NOMO-1 treated with DMSO at 0.1 percent for 48 hours (cell line): ENCODE measurements at regions not wholly inside any gene's neighbourhood (a gene's known extent, or its start where the extent isn't known, plus 50 kb on each side); places are given as distances from the start of the nearest gene placed in this dataset.

Experiments used
- DNase-seq: peaks from one replicate; lab custom pipeline; 2025; ENCODE audit not compliant: unreplicated experiment; lab: John Stamatoyannopoulos, UW

DNA sequence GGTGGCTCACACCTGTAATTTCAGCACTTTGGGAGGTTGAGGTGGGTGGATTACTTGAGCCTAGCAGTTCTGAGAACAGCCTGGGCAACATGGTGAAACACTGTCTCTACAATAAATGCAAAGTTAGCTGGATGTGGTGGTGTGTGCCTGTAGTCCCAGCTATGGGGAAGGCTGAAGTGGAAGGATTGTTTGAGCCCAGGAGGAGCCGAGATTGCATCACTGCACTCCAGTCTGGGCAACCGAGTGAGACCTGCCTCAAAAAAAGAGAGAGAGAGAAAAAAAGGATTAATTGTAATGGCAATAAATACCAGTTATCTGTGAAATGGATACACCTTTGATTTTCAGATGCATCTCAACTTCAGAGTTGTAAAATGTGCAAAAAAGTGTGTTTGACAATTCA is 58.8 kb downstream of the SPRY1 start:
- no peak for DNase-seq

DNA sequence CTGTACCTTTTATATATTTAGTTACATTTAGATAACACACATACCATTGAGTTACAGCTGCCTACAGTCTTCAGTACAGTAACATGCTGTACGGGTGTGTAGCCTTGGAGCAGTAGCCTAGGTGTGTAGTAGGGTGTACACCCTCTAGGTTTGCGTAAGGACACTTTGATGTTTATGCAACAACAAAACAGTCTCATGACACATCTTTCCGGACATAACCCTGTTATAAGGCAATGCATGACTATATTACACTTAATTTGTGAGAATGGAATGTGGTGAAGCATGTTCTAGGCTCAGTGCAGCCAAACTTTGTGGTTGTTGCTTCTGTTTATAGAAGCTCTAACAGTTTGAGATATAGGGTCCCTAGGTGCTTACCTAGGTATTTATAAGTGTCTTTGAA is 65.4 kb downstream of the SPRY1 start:
- DNase-seq = no peak

DNA sequence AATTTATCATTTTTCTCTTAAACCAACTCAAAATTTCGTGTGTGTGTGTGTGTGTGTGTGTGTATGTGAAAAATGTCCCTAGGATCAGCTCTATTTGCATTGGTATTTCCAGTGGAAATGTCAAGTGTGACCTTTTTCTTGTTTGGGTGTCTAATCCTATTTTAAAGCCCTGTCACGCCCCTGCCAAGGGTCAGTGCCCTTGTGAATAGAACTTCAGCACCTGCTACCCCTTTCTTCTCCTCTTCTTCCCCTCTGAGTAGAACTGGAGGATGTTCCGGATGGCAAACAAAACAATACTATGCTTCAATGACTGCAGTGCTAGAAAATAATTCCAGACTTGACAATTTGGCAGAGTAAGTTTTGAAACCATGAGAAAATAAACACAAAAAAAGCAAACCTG is 67.3 kb downstream of the SPRY1 start:
- DNase-seq = no peak

DNA sequence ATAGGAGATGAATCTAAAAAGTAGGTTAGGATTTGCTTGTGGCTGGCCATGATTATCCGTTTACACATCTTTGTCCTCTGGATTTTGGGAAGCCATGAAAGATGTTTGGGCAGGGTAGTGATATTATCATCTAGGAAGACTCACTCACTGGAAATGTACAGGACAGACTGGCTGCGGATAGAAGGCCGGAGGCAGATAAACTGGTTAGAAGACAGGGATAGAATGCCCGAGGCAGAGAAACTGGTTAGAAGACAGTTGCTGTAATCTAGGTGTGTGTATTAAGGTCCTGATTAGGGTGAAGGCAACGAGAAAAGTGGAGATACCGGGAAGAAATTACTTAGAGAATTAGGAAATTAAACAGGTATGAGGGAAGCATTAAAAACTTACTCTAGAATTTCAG is 68.8 kb downstream of the SPRY1 start:
- no peak for DNase-seq

DNA sequence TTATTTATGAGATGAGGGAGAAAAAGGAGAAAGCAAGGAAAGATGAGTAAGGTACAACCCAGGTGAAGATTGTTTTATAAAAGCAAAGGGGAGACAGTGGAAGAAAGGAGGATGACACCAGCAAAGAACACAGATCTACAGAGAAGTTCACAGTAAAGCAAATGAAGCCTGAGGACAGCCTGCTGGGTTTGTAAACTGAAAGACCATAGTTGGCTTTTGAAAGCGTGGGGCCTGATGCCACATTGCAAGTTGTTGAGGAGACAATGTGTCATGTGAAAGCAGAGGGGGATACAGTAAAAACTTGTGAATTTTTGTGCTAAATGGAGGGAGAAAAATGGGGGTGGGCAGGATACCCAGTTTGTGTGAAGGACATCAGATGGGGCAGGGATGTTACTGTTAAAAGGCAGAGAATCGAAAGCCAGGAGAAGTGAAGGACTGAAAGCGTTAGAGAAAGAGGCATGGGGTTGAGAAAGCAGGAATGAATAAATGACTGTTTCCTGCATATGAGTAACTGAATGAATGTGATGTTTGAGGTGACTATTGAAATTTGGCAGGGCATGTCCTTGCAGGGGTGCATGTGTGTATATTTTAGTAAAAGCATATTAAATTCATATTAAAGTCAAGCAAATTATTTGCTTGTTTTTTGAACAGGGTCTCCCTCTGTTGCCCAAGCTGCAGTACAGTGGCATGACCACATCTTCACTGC is 69.6 kb downstream of the SPRY1 start:
- no peak for DNase-seq

DNA sequence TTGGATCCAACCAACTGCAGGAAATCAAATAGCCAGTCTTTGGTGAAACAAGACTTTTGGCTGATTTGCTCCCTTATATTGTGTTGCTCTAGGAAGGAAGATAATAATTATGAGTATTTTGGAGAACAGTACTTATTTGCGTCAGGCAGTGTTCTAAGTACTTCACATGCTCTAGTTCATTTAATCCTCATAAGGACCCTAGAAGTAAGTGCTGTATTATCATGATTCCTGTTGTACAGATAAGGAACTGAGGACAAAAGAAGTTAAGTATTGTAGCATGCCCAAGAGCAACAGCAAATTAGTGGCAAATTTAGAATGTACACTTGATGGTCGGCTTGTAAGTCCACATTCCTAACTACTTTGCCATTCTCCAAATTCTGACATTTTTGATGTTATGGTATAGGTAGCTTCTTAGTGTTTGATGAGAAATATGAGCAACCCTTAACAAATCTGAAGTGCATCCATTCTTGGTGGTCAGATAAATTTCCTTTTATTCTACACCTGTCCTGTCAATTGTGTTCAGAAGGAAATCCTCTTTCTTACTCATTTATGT is 72.0 kb downstream of the SPRY1 start:
- no peak for DNase-seq

DNA sequence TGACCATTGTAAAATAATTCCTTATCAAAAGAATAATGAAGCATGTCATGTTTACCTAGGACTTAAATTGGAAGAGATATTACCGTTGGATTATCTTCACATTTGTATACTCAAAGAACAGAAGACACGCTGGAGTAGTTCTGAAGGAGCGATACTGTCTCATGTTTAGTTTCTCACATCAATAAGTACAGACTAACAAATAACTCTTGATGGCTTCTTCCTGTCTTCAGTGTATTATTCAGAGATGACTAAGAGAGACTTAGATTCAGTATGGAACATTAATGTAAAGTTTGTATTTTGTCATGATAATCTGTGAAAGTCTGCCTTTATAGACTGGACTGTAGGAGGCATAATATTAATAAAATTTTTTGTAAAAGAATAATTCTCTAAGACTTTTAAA is 72.7 kb downstream of the SPRY1 start:
- no peak for DNase-seq

DNA sequence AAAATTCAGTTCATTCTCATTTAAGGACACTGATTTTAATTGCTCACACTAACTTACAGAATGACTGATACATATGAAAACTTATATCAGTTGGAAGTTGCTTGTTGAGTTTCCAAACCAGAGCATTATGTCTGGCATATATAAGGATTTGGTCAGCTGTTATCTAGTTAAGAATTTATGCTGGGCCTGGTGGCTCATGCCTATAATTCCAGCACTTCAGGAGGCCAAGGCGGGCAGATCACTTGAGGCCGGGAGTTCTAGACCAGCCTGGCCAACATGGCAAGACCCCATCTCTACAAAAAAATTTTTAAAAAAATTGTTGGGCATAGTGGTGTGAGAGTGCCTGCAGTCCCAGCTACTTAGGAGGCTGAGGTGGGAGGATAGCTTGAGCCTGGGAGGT is 73.1 kb downstream of the SPRY1 start:
- DNase-seq = no peak

DNA sequence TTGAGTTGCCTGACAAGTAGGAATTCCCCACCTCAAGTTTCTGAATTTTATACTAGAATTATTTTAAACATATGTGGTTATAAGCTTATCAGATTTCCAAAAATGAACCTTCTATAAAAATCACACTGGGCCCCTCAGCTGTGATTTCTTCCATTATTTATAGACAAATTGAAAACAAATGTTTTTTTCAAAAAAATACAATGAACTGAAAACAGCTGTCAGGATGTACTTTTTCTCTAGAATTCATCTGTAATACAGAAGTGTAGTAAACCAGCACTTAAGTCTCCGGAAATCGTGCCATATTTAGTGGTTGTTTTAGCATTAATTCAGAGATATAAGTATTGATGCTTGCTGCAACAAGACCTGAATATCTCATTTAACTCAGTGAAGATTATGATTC is 74.0 kb downstream of the SPRY1 start:
- DNase-seq = no peak

DNA sequence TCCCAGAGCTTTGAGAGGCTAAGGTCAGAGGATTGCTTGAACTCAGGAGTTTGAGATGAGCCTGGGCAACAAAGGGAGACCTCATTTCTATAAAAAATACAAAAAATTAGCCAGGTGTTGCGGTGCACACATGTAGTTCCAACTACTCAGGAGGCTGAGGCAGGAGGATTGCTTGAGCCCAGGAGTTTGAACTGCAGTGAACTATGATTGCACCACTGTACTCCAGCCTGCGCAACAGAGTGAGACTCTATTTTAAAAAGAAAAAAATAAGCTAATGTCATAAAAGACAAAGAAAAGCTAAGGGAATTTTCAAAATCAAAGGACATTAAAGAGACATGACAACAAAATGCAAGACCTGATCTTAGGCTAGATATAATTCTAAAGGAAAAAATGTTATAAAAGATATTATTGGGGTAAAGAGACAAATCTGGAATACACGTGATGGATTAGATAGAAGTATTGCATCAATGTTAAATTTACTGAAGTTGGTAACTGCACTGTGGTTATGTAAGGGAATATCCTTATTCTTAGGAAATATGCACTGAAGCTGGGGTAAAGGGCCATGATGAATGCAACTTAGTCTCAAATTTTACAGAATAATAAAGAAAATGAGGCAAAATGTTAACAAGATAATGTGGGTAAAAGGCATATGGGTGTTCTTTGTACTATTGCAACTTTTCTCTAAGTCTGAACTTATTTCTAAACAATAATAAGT is 75.2 kb downstream of the SPRY1 start:
- DNase-seq = no peak

DNA sequence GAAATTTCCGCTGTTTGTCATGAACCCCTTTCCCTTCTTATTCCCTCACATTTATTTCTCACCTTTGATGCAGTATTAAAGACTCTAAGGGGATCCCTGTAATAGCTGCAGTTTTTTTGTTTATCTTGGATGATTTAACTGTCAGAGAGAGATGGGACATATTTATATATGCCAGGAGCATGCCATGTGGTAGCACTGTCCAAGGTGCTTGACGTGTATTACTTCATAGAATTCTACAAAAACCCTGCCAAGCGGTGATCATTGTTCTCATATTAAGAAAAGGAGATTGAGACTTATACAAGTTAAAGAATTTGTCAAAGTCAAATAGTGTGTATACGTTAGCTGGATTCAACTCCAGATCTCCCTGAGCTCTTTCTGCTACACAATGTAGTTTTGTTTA is 78.2 kb downstream of the SPRY1 start:
- DNase-seq = no peak

DNA sequence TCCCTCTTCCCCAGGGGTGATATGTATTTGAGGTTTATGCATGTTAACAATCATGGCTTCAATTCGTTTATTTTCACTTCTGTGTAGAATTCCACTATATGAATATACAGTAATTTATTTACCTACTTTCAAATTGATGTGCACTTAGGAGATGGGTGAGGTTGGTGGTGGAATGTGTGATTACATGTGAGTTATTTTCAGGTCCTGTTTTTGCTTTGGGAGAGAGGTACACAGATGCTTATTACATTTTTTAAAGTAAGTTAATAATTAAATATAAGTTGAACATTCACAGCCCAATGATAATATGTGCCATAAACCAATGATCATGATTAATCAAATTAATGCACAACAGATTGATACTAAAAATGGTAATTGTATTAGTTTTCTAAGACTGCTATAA is 79.5 kb downstream of the SPRY1 start:
- DNase-seq = no peak

DNA sequence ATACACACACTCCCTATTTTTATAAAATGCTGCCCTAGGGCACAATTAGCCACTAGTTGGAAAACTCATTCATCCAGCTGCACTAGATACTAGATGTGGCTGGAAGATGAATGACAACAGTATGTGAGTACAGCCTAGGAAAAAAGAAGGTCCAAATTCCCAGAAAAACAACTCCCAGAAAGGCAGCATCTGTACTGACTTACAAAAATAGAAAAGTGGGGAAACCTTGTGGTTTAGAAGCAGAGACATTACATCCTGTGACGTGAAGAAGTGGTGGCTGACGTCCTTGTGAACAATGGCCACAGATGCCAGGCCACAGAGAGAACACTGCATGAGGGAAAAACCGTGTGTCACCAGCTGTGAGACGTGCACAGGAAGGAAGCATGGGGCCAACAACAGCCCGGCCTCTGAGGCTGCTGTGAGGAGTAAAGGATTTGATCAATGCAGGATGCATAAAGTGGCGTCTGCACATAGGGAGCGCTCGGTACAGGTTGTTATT is 81.2 kb downstream of the SPRY1 start:
- peak; percentile 10 for DNase-seq

DNA sequence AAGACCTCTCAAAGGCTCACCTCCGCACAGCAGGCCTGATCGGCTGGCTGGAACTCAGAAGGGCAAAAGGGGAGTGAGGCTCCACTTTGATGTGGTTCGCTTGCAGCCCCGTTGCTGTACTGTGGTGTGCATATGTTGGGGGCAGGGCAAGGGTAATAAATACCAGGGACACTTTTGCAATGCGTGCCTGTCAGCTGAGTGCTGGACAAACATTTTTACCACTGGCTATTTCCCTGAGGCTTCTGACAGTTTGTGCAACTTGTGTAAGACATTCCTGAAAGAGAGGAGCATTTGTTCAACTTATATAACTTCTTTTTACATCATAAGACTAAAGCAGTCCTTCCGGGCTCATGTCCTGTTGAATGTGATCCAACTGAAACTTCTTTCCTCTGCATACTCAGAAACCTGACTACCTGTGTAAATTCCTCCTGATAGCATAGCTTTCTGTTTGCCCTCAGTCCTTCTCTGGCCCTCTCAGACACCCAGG is 82.3 kb downstream of the SPRY1 start:
- DNase-seq = no peak

DNA sequence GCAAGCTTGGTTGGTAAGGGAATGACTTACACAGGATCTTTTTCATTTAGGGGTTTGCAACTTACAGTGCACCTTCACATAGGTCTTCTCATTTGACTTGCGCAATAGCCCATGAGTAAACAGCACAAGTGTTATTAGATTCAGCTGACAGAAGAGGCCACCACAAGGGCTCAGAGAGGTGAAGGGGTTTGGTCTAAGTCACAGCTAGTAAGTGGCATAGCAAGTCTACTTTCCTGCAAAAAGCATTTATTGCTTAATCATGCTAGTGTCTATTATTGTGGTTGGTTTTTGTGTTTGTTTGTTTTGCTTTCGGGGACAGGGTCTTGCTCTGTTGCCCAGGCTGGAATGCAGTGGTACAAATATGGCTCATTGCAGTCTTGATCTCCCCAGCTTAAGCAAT is 83.3 kb downstream of the SPRY1 start:
- peak; percentile 36 for DNase-seq

DNA sequence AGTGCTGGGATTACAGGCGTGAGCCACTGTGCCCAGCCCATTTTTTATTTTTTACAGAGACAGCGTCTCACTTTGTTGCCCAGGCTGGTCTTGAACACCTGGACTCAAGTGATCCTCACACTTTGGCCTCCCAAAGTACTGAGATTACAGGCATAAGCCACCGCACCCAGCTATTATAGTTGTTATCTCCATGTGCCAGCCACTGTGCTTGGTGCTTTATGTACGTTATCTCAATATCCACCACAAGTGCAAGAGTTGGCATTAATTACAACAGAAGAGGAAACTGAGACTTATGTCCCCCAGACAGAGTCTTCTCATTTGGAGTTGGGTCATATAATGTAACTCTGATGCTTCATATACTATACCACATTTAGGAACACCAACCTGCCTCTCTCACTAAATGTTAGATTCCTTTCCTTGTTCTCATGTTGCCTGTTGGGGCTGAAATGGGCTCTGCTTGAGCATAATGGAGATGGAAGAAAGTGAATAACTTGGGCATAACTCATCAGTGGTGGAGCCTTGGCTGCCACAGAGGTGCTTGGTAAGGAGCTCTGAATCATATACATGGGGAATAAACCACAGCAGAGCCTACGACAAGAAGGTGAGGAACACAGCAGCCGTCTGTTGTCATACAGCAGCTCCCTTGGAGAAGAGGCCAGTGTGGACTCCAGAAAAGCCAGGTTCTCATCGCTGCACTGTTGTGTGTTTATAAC is 84.3 kb downstream of the SPRY1 start:
- no peak for DNase-seq

DNA sequence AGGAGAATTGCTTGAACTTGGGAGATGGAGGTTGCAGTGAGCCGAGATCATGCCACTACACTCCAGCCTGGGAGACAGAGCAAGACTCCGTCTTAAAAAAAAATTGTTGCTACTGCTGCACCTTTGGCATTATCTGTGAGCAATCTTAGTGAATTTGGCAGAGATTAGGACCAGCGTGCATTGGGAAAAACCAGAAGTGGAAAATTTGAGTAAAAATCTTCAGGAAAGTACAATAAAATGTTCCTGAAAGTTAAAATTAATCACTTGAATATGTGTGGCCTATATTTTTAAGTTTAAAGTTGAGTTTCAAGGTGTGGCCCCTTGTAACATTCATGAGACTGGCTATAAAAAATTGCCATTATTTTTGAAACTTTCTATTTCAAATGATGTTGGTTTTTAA is 85.1 kb downstream of the SPRY1 start:
- no peak for DNase-seq

DNA sequence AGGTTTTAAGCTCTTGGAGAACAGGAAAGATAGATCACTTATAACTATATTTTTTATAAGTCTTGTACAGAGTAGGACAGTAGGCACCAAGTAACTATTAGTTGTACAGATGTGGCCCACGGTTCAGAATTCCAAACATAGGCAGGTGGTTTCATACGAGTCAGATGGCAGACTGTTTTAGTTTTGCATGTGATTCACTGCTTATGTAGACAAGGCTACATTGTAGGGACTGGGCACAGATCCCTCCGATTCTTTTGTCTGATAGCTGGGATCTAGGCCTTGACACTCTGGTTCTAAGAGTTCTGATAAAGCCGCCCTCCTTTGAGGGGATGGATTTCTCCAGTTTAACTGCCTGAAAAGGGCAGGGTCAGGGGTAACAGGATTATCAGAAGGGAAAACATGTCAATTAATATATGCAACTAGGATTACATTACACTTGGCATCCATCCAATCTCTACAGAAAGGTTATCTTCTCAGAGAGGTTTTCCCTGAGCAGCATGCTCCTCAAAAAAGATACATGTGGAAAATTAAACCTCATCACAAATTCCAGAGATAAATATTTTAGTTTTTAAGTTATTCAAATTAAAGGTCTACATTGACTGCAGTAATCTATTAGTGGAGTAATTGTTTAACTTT is 87.8 kb downstream of the SPRY1 start:
- DNase-seq = no peak

DNA sequence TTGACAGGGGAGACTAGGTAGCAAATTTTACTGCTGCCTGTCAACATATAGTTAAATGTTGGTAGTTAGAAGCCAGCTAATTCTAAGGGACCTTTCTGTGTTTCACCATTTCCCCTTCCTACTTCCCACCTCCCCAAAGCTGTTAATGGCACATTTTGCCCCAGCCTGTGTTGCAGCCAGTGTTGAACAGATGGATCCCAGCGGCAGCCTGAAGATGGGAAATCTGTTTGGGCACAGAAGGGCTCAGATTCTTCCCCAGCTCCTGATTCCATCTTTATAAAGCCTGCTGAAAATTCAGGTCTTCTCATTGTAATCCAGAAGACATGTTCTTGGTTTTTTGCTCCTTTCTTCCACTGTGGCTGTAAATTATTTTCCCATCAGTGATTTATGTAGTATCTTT is 89.0 kb downstream of the SPRY1 start:
- no peak for DNase-seq

DNA sequence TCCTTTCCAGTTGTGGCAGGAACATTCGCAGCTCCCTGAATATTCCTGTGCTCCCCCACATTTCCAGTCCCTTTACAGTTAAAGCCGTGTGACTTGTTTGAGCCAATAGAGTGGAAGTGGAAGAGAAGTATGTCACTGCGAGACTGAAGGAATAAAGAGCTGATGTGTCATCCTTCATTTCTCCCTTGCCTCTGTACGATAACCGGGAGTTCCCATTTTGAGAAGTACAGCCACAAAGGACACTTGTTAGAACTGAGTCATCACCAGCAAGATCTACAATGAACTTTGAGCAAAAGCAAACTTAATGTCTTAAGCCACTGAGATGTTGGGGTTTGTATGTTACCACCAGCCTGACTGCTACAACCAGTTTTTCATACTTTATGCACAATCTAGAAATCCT is 92.3 kb downstream of the SPRY1 start:
- DNase-seq = peak; percentile 81

DNA sequence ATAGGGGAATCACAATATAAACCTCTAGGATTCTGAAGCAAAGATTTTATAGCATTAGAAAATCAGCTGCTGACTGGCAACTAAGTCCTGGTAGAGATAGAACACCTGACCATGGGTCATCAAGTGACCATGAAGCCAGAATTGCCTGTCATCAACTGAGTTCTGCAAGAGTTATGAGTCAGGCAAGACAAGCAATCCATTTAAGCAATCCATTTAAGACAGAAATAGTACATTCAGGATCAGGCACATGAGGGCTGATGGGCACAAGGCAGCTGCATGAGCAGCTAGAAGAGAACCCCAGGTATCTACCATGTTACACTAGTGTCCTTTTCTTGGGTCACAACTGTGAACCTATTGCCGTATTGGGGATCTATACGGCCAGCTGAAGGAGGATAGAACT is 98.9 kb downstream of the SPRY1 start:
- DNase-seq = no peak
